ENCODE measurements at regions not wholly inside any gene's neighbourhood (a gene's known extent, or its start where the extent isn't known, plus 50 kb on each side); places are given as distances from the start of the nearest gene placed in this dataset.

GRCh38 chr2:105593221-105593967 is 151.3 kb upstream of the NCK2 start:
- ChIA-PET POLR2A (no interaction called here), CTCF (no interaction called here)
- H3K27ac Mint-ChIP-seq: no peak overlapping the region
- DNase-seq (no peak), ATAC-seq (no peak)
- H3K27me3 Mint-ChIP-seq: no peaks in the 10 kb centered on the region
- H3K9me3 Mint-ChIP-seq: peaks cover 14% of the 10 kb centered on the region
- H3K4me1 Mint-ChIP-seq (ENCODE audit: low read depth): peaks cover 29% of the 10 kb centered on the region
- H3K36me3 Mint-ChIP-seq (ENCODE audit: low read depth): peaks cover 2% of the 10 kb centered on the region
- TF ChIP-seq CTCF (IDR thresholded peaks at IDR 0.05): no peak
- intact Hi-C loops (cut with micrococcal nuclease): no loop called here
- H3K4me3 Mint-ChIP-seq: no peak overlapping the region

- DNase-seq: no peak
- no peak overlapping the region for H3K4me3 Mint-ChIP-seq
- ATAC-seq: no peak
- H3K36me3 Mint-ChIP-seq (ENCODE audit: low read depth): peaks cover 2% of the 10 kb centered on the region
- intact Hi-C loops (cut with micrococcal nuclease): no loop called here
- peaks cover 19% of the 10 kb centered on the region for H3K4me1 Mint-ChIP-seq (ENCODE audit: low read depth)
- H3K27me3 Mint-ChIP-seq: no peaks in the 10 kb centered on the region
- H3K9me3 Mint-ChIP-seq: peaks cover 24% of the 10 kb centered on the region
- TF ChIP-seq CTCF (IDR thresholded peaks at IDR 0.05): no peak
- no peak overlapping the region for H3K27ac Mint-ChIP-seq
- ChIA-PET POLR2A (no interaction called here), CTCF (interaction anchor here (1.1 to 1.2 kb wide), 3 partner anchors 14 to 46 kb away, joined by 3 to 6 read pairs (median 3); no protein-coding TSS in a partner anchor)
These were observed 152.4 kb upstream of the NCK2 start for GRCh38 chr2:105592288-105592687.

- Mint-ChIP-seq H3K4me3 (no peak overlapping the region), H3K27me3 (no peaks in the 10 kb centered on the region), H3K4me1 (ENCODE audit: low read depth) (peaks cover 7% of the 10 kb centered on the region), H3K36me3 (ENCODE audit: low read depth) (peaks cover 2% of the 10 kb centered on the region), H3K27ac (no peak overlapping the region), H3K9me3 (peaks cover 25% of the 10 kb centered on the region)
- ATAC-seq (peak; percentile 24), DNase-seq (no peak)
- intact Hi-C loops (cut with micrococcal nuclease): no loop called here
- ChIA-PET CTCF (interaction anchor here (1.1 to 2.5 kb wide), 4 partner anchors 14 to 252 kb away, joined by 3 to 8 read pairs (median 4); no protein-coding TSS in a partner anchor), POLR2A (no interaction called here)
- no peak for TF ChIP-seq CTCF (IDR thresholded peaks at IDR 0.05)
These were observed 153.7 kb upstream of the NCK2 start for GRCh38 chr2:105590780-105591660.

GRCh38 chr2:105588581-105588980 is 156.1 kb upstream of the NCK2 start:
- Mint-ChIP-seq H3K27me3 (no peaks in the 10 kb centered on the region), H3K27ac (no peak overlapping the region), H3K9me3 (peaks cover 25% of the 10 kb centered on the region), H3K36me3 (ENCODE audit: low read depth) (peaks cover 2% of the 10 kb centered on the region), H3K4me3 (no peak overlapping the region), H3K4me1 (ENCODE audit: low read depth) (peaks cover 16% of the 10 kb centered on the region)
- DNase-seq (no peak), ATAC-seq (no peak)
- intact Hi-C loops (cut with micrococcal nuclease): loop anchor here (10.0 kb wide), 1 partner anchor 156 kb away; the partner anchor contains the start of gene NCK2
- POLR2A ChIA-PET: no interaction called here
- CTCF ChIA-PET: interaction anchor here (0.8 to 2.5 kb wide), 2 partner anchors 12 to 13 kb away, joined by 3 to 8 read pairs; no protein-coding TSS in a partner anchor
- TF ChIP-seq CTCF (IDR thresholded peaks at IDR 0.05): no peak
